ENCODE measurements at regions not wholly inside any gene's neighbourhood (a gene's known extent, or its start where the extent isn't known, plus 50 kb on each side); places are given as distances from the start of the nearest gene placed in this dataset.
A peak's percentile ranks its signal among the peaks of the same experiment; 100 is the strongest.

- TF ChIP-seq FUBP1 (CRISPR knock-in tag; IDR thresholded peaks at IDR 0.05; ENCODE audit: borderline replicate concordance) (no peak), CREM (IDR thresholded peaks at IDR 0.05) (no peak), CREM (CRISPR knock-in tag; IDR thresholded peaks at IDR 0.05) (no peak), NR0B2 (CRISPR knock-in tag; IDR thresholded peaks at IDR 0.05) (no peak), ZFP36L1 (CRISPR knock-in tag; IDR thresholded peaks at IDR 0.05) (no peak), SALL2 (CRISPR knock-in tag; IDR thresholded peaks at IDR 0.05) (no peak), SRSF9 (IDR thresholded peaks at IDR 0.05; ENCODE audit: borderline replicate concordance, insufficient read depth, low read depth, low read length, poor library complexity, severe bottlenecking) (no peak), DMAP1 (CRISPR knock-in tag; IDR thresholded peaks at IDR 0.05) (0 out of 2 replicates have a peak, but pooled peaks have one; percentile 28), JUND (CRISPR knock-in tag; IDR thresholded peaks at IDR 0.05) (no peak), GLI4 (CRISPR knock-in tag; IDR thresholded peaks at IDR 0.05; ENCODE audit: borderline replicate concordance) (no peak), ZNF12 (CRISPR knock-in tag; IDR thresholded peaks at IDR 0.05) (no peak), ZNF562 (CRISPR knock-in tag; IDR thresholded peaks at IDR 0.05; ENCODE audit: borderline replicate concordance) (no peak), CHCHD3 (CRISPR knock-in tag; IDR thresholded peaks at IDR 0.05) (no peak), CHD2 (IDR thresholded peaks at IDR 0.05; ENCODE audit: low read depth, low read length) (no peak), THAP9 (CRISPR knock-in tag; IDR thresholded peaks at IDR 0.05; ENCODE audit: borderline replicate concordance) (no peak), ZNF607 (CRISPR knock-in tag; IDR thresholded peaks at IDR 0.05; ENCODE audit: borderline replicate concordance) (no peak), ZNF451 (CRISPR knock-in tag; IDR thresholded peaks at IDR 0.05) (0 out of 2 replicates have a peak, but pooled peaks have one; percentile 34), ZSCAN31 (CRISPR knock-in tag; IDR thresholded peaks at IDR 0.05; ENCODE audit: low read depth) (0 out of 2 replicates have a peak, but pooled peaks have one; percentile 36), ZNF414 (CRISPR knock-in tag; IDR thresholded peaks at IDR 0.05) (no peak), ZNF639 (CRISPR knock-in tag; conservative IDR thresholded peaks at IDR 0.05) (no peak), YY1 (IDR thresholded peaks at IDR 0.05; ENCODE audit: insufficient read depth, insufficient replicate concordance, low read depth, low read length) (no peak)
Measured at GRCh38 chr19:7415163-7415856, 66.6 kb downstream of the ARHGEF18 start (continued).

Measured in HepG2 (cell line).